Non-pigmented ciliary epithelial cell (primary cell): ENCODE measurements at regions not wholly inside any gene's neighbourhood (a gene's known extent, or its start where the extent isn't known, plus 50 kb on each side); places are given as distances from the start of the nearest gene placed in this dataset.
"Not testable (repeated sequence)": the region's sequence is repeated elsewhere in the genome, so short reads cannot be mapped to it uniquely, and the experiment has no call there.

Source experiments
- DNase-seq: peaks from one replicate; pipeline ENCODE4 v3.0.0-alpha.2; 2010; ENCODE audit warnings: low read depth

DNA sequence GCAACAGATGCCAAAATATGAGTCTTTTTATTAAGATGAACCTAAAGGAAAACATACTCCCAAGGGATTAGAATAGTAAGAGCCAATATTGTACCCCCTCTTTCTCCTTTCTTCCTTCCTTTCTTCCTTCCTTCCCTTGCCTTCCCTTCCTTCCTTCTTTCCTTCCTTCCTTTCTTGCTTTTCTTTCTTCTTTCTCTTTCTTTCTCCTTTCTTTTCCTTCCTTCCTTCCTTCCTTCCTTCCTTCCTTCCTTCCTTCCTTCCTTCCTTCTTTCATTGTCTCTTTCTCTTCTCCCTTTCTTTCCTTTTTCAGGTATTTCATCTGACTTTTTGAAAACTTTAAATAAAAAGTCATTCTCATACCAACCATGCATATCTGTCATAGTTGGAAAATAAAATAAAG is 892.5 kb downstream of the LRFN5 start:
- DNase-seq = no peak

DNA sequence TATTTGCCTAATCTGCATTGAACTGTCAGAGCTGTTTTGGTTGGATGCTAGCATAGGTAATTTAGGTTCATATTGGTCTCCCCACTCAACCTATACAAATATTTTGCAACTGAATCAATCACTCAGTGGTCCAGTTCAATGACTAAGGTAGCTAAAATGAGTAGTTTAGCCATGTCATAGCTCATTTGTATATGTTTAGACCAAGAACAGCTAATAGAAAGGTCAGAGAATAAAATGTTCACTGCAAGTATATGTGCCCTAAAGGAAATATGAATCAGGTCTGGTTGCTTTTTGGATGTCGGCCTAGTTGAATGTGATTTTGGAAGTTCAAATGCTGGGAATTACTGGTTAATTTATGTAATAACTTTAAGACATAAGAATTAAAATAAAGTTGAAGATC is 883.9 kb downstream of the LRFN5 start:
- no peak for DNase-seq

DNA sequence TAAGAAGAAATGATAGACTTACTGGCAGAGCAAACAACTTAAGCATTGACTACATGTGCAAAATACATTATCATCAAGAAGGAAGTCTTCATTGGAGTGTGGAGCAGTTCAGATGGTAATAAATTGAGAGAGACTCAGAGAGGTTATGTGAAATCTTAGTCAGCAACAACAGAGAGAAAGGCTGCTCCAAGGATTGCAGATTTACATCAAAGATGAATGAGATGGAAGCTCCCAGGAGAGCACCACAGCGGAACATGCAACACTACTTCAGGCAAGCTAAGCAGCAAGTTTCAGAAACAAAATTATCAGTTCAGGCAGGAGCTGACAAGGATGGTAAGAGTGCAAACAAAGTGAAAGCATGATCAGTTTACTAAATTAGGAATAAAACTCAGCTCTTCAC is 882.3 kb downstream of the LRFN5 start:
- no peak for DNase-seq

DNA sequence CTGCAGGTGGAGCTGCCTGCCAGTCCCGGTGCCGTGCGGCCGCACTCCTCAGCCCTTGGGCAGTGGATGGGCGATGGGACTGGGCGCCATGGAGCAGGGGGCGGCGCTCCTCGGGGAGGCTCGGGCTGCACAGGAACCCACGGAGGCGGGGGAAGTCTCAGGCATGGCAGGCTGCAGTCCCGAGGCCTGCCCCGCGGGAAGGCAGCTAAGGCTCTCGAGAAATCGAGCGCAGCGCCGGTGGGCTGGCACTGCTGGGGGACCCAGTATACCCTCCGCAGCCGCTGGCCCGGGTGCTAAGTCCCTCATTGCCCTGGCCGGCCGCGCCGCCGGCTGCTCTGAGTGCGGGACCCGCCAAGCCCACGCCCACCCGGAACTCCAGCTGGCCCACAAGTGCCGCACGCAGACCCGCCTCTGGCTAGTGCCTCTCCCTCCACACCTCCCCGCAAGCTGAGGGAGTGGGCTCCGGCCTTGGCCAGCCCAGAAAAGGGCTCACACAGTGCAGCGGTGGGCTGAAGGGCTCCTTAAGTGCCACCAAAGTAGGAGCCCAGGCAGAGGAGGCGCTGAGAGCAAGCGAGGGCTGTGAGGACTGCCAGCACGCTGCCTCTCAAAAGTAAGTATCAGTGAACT is 875.8 kb downstream of the LRFN5 start:
- not testable (repeated sequence) for DNase-seq

DNA sequence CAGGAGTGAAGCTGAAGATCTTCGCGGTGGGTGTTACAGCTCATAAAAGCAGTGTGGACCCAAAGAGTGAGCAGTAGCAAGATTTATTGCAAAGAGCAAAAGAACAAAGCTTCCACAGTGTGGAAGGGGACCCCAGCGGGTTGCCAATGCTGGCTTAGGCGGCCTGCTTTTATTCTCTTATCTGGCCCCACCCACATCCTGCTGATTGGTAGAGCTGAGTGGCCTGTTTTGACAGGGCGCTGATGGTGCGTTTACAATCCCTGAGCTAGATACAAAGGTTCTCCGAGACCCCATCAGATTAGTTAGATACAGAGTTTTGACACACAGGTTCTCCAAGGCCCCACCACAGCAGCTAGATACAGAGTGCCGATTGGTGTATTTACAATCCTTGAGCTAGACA is 875.0 kb downstream of the LRFN5 start:
- DNase-seq = not testable (repeated sequence)

DNA sequence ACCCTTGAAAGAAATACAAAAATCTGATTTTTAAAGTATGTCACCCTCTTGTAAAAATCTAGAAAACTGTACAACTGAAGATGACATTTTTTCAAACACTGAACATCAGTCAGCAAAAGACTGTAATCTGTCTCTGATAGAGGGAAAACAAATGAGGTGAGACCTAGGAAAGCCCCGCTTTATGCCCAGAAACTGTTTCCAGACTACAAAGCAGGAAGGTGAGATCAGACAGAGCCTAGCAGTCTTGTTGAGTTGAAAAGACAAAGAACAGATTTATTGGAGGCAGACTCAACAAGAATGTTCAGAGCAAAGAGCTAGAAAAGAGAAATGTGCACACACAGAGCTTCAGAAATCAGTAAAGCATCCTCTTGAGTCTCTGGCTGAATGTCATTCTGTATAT is 873.6 kb downstream of the LRFN5 start:
- DNase-seq = no peak

DNA sequence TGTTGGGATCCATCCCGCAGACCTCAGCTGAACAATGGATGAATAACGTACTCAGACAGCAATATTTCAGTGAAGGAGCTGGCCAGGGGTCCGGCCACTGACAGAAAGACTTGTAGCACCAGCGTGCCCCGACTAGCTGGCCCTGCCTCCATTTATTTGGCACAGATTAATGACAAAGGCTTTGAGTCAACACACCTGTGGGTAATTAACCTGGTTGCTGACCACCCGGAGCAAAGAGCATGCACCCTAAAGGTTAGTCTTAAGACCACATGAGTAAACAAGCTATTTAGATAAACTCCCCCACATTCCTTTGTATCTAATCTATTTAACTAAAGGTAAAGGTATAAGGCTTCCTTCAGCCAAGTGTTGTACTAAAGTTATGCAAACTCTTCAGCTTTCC is 868.6 kb downstream of the LRFN5 start:
- DNase-seq = no peak

DNA sequence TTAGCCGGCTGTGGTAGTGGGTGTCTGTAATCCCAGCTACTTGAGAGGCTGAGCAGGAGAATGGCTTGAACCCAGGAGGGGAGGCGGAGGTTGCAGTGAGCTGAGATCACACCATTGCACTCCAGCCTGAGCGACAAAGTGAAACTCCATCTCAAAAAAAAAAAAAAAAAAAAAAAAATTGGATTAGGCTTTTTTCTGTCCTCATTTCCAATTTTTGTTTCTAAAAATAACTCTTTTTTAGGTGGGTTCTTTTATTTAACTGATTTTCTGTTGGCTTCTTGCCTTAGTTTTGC is 863.7 kb downstream of the LRFN5 start:
- no peak for DNase-seq

DNA sequence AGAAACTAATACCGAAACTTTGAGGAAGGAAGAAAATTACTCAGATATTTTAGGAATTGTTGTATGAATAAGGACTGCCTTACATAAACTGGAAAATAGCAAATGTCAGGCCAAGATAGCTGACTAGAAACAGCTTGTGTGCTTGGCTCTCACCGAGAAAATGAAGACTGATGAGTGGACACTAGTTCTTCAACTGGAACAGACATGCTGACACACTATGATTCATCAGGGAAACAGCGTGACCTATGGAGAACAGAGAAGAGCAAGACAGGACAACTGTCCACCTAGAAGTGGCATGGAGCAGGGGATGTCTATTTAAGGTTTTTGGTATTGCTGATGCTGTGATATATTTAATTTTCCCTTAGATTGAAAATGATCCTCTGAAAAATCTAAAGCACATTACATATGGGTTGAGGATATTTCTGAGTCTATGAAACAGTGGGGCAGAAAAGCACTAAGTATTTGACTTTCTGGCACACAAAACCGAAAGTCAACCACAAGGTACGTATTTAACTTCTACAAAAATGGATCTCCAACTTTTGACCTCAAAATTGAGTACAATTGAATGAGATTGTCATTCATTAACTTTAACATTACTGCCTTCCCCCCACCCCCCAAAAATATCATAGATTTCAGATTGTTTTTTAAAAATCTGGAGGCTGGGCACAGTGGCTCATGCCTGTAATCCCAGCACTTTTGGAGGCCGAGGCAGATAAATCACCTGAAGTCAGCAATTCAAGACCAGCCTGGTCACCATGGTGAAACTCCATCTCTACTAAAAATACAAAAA is 863.2 kb downstream of the LRFN5 start:
- DNase-seq = no peak

DNA sequence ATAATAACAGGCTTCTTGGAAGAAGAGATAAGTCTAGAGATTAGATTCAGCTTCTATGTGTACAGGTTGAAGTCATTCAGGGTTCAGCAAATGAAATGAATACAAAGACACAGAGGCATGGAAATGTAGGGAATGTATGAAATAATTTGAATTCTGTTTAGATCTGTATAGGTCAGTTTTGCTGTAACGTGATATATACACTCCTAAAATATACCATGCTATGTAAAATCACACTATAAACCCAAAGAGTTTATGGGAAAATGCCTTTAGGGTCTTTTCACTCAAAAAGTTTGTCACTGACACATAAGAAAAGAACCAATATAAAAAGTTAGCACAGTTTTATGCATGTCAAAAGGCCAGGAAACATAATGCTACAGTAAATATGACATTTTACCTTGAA is 854.0 kb downstream of the LRFN5 start:
- no peak for DNase-seq

DNA sequence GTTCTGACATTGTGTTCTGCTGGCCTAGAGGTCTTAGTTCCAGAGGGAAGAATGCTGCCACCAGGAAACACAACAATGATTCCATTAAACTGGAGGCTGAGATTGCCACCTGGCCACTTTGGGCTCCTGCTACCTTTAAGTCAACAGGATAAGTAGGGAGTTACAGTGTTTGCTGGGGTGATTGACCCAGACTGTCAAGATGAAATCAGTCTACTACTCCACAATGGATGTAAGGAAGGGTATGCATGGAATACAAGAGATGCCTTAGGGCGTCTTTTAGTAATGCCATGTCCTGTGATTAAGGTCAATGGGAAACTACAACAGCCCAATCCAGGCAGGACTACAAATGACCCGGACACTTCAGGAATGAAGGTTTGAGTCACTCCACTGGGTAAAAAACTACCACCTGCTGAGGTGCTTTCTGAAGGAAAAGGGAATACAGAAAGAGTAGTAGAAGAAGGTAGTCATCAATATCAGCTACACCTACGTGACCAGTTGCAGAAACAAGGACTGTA is 852.6 kb downstream of the LRFN5 start:
- DNase-seq = no peak

DNA sequence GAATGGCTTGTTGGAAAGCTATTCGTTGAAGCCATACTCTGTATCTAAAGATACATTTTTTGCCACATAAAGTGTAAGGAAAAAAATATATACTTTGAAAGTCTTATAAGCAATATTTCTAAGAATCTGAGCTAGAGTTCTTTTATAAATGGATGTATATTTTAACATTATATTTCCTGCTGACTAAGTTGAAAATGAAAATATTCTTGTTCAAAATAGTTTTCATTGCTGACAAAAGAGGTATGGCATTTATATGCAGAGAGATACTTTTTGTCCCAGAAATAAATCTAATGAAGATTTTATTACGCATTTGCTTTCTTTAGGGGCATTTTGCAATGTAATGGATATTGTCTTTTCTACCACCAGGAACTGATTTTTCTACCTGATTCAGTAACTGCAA is 834.9 kb downstream of the LRFN5 start:
- no peak for DNase-seq

DNA sequence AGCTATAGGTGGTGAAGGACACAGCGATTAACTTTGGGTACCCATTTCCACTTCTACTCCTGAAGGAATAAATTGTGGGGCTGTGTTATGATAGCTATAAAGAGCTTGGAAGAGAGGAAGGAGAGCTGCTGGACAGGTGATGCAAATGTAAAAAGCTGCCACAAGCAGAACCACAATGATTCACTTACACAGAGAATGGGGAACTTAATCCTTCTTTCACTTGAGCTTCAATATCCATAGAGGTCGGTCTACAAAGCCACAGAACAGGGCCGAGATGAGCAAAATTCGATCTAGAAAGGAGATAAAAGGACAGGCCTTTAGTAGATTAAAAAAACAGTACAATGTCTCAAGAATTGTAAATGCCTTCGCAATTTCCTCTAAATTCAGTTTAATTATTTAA is 831.1 kb downstream of the LRFN5 start:
- DNase-seq = no peak

DNA sequence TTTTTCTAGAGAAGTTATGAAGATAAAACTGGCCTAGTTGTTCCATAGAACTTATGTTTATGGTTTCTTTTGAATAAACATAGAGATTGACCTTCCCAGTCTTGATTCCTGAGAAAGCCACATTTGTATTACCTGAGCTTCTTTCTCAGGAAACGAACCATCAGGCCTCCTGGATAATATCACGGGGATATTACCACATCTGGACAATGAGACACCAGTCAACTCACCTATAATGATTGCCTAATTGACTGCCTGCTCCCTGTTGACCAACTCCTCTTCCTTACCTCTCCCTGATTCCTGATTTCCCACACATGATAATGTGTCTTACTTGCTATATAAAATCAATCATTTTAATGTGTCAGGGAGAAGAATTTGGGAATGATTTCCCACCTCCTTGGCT is 822.7 kb downstream of the LRFN5 start:
- no peak for DNase-seq

DNA sequence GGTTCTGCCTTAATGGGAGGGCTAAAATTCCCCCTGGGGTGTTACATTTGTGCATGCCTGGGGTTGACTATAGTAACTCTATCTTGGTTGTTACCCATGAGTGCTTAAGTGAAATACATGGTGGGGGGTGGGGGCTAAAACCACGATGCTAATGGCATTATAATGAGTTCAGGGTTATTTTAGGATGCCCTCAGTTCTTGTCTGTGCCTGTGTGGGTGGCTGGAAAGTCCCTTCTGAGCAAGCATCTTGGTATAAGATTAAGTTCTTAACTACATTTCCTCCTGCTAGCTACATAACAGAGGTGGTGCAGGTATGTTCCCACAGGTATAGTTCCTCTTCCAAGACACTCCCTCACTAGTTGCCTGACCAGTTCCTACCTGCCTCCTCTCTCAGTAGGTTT is 822.3 kb downstream of the LRFN5 start:
- no peak for DNase-seq

DNA sequence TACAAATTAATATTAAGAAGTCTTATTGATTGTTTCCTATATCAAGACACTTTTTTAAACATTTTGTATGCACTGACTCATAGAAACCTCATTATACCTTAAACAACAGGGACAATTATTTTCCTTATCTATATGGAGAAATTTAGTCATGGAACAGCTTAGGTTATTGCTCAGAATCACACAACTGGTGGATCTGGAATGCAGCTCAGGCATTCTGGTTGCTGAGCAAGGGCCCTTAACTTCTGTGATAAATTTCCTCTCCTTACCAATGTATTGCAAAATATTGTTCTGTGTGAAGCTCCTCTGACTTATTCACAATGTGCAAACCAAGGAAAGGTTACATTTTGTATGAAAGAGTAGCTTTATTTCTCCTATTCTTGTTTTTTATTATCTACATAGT is 817.8 kb downstream of the LRFN5 start:
- DNase-seq = peak; percentile 27

DNA sequence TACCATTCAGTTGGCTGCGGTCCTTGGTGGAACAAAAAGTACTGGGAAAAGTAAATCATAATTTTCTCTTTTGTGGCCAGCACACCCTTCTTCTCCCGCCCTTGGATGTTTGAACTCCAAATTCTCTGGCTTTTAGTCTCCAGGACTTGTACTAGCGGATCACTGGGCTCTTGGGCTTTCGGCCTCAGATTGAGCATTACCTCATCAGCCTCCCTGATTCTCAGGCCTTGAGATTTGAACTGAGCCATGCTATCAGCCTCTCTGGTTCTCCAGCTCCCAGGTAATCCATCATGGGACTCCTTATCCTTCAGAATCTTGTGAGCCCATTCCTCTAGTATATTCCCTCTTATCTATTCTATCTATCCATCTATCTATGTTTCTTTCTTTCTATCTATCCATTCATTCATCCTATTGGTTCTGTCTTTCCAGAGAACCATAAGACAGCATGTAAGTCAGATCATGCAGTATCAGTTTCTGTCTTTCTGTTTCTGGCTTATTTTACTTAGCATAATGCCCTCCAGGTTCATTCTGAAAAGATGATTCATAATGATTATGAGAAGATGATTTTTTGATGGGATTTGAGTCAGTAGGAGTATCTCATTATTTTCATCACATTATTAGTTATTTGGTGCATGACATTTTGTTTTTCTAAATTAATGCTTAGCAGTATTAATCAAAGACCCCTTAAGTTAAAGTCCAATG is 814.9 kb downstream of the LRFN5 start:
- DNase-seq = no peak

DNA sequence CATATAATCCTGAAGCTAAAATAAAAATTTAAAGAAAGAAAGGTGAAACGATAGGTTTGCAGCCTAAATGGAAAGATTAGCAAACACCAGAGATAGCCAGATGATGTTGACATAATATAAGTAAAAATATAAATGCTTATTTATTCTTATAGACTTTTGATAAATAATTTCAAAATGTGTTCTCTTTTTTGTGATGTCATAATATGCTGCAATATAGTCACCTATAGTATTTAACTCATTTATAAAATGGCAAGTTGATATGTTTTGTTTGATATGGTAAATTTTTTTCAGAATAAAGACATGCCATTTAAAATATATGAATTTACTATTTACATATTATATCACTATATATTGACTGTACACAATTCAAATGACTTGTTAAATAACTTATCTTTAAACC is 813.4 kb downstream of the LRFN5 start:
- no peak for DNase-seq

DNA sequence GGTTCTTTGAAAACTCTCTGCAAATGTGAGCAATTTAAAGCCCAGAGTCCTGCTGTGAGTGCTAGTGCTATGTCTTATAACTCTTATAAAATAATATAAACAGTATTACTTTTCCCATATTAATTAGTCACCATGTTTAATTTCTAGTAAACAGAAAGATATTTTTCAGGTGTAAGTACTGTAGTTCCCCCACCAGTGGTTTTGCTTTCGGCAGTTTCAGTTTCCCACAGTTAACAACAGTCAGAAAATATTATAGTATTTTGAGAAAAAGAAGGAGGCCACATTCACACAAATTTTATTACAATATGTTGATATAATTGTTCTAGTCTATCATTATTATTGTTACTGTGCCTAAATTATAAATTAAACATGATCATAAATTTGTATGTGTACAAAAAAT is 800.5 kb downstream of the LRFN5 start:
- DNase-seq = no peak

DNA sequence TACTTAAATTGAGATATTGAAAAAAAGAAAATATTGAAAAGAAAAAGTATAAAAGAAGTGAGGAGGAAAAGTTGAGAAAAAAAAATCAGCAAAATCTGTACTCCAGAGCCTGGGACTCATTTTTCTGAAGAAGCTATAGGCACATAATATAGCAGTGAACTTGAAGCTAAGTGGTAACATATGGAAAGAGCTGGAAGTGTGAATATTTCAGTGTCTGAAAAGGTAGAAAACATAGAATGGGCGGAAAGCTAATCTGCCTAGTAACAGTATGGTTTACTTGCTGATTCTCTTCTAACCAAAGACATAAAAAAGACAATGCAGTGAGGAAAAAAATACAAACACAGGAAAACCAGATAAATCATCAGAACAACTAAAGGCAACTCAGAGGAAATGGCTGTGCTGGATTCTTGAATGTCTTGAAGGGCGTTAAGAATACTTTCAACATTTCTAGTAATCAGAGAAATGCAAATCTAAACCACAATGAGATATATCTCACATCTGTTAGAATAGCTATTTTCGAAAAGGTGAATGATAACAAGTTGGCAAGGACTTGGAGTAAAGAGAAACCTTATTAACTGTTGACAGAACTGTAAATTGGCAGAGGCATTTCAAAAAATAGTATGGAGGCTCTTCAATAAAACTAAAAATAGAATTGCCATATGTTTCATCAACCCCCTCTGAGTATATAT is 784.6 kb downstream of the LRFN5 start:
- no peak for DNase-seq

DNA sequence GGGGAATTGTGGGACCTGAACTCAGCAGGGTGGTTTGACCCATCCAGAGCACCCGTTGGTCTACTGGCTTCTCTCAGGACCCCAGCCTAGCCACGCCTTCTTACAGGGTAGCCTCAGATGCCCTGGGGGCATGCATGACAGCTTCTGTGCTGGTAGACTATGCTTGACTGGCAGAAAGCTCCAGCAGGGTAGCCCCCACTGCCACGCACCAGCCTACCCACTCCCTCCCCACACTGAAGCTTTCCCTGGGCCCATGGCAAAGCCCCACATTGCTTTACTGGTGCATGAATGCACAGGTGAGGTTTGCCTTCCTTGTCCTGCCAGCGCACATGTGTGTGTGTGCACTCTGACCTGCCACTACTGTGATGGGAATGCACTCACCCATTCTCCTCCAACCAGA is 772.2 kb downstream of the LRFN5 start:
- DNase-seq = no peak

DNA sequence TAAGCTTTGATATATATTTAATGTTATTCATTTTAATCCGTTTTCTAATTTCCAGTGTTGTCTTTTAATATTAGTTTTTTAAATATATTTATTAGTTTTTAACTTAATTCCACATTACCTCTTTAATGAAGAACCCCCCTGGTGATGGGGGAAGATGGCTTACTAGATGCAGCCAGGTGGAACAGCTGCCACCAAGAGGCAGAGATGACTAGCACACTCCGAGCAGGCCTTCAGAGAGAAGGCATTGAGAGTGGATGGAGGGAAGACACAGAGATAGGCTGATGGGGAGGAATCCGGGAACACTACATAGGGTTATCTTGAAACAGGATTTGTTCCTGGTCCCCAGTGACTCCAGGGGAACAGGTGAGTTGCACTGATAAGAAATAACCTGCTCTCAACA is 771.6 kb downstream of the LRFN5 start:
- DNase-seq = no peak

DNA sequence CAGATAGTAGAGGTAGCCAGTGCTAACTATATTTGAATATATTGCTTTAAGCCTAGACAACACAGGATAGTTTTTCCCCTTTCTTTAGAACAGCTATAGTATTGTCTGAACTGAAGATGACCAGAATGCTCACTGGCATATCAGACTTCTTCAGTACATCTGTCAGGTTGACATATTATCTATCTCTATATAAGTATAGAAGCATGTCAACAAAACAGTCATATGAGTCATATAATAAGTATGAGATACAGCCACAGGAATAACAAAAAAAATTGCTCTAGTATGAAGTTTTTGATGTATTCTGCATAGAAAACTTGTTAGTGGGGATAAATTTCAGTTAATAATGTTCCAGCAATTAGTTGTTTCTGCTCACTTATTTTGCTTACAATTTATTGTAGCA is 767.7 kb downstream of the LRFN5 start:
- DNase-seq = no peak
